GM18499 (cell line): ENCODE measurements at regions not wholly inside any gene's neighbourhood (a gene's known extent, or its start where the extent isn't known, plus 50 kb on each side); places are given as distances from the start of the nearest gene placed in this dataset.

Source experiments
- ATAC-seq: cut with Tn5 transposase; IDR thresholded peaks from one replicate; pipeline ENCODE4 v1.9.1; 2021; ENCODE audit warnings: moderate number of reproducible peaks; ENCODE audit not compliant: insufficient read depth, unreplicated experiment

- no peak for ATAC-seq
Measured at GRCh38 chr3:194801461-194802432, 116.1 kb downstream of the FAM43A start.

- no peak for ATAC-seq
Measured at GRCh38 chr3:194804796-194805195, 119.1 kb downstream of the FAM43A start.

GRCh38 chr3:194805546-194805945 lies 119.9 kb downstream of the FAM43A start:
- no peak for ATAC-seq

GRCh38 chr3:194806991-194807630 lies 121.4 kb downstream of the FAM43A start:
- no peak for ATAC-seq

- ATAC-seq, result no peak
Measured at GRCh38 chr3:194808640-194809097, 123.0 kb downstream of the FAM43A start.

GRCh38 chr3:194809382-194809781 lies 123.7 kb downstream of the FAM43A start:
- no peak for ATAC-seq

- no peak for ATAC-seq
Measured at GRCh38 chr3:194810076-194810475, 124.4 kb downstream of the FAM43A start.

- no peak for ATAC-seq
Measured at GRCh38 chr3:194811118-194811517, 125.4 kb downstream of the FAM43A start.

GRCh38 chr3:194812176-194812575 lies 126.5 kb downstream of the FAM43A start:
- no peak for ATAC-seq

- no peak for ATAC-seq
Measured at GRCh38 chr3:194814878-194815357, 129.2 kb downstream of the FAM43A start.

- ATAC-seq, result no peak
Measured at GRCh38 chr3:194816748-194817591, 131.3 kb downstream of the FAM43A start.

GRCh38 chr3:194817592-194817930 lies 131.9 kb downstream of the FAM43A start:
- ATAC-seq, result no peak

GRCh38 chr3:194817936-194818335 lies 132.3 kb downstream of the FAM43A start:
- ATAC-seq, result no peak

- no peak for ATAC-seq
Measured at GRCh38 chr3:194824100-194824499, 138.4 kb downstream of the FAM43A start.

GRCh38 chr3:194824701-194825111 lies 139.0 kb downstream of the FAM43A start:
- no peak for ATAC-seq

GRCh38 chr3:194826594-194826993 lies 140.9 kb downstream of the FAM43A start:
- no peak for ATAC-seq

GRCh38 chr3:194827486-194827885 lies 141.8 kb downstream of the FAM43A start:
- ATAC-seq, result no peak

- ATAC-seq, result no peak
Measured at GRCh38 chr3:194828116-194828515, 142.4 kb downstream of the FAM43A start.

GRCh38 chr3:194828926-194829325 lies 143.2 kb downstream of the FAM43A start:
- no peak for ATAC-seq

GRCh38 chr3:194830401-194830800 lies 144.7 kb downstream of the FAM43A start:
- ATAC-seq, result no peak
